GM11168 (cell line): ENCODE measurements at regions not wholly inside any gene's neighbourhood (a gene's known extent, or its start where the extent isn't known, plus 50 kb on each side); places are given as distances from the start of the nearest gene placed in this dataset.
"Not testable (repeated sequence)": the region's sequence is repeated elsewhere in the genome, so short reads cannot be mapped to it uniquely, and the experiment has no call there.

Source experiments
- in situ Hi-C: fragments of 300-500 bp; cut with MboI; formaldehyde crosslinking; loops from one replicate; pipeline ENCODE4 v1.12.0; 2022; ENCODE audit warnings: low sequenced_read_pairs; ENCODE audit not compliant: unreplicated experiment

- in situ Hi-C loops, result no loop called here
These were observed 447.0 kb upstream of the NECTIN3 start for GRCh38 chr3:110624576-110624975.

DNA sequence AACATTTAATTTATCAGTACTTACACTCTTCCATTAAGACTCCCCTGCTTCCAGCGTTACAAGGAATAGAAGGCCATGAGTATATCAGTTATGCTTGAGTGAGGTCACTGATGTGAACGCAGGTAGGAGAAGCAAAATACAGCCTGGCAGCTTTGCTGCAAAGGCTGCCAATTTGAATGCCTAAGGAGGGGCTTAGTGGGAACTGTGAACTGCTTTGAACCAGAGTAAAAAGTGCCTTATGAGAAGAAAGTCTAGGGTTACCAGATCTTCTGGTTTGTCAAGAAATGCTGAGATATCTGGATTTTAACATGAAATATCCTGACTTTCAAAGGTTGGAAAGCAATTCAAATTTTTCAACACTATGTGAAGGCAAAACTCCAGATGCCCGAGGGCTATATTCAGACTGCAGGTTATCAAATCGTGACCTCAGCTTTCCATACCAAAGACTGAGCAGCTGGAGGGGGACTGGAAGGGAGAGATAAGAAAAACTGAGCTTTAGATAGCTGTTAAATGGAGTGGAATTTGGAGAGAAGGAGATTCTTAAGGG is 446.3 kb upstream of the NECTIN3 start:
- in situ Hi-C loops, result no loop called here

DNA sequence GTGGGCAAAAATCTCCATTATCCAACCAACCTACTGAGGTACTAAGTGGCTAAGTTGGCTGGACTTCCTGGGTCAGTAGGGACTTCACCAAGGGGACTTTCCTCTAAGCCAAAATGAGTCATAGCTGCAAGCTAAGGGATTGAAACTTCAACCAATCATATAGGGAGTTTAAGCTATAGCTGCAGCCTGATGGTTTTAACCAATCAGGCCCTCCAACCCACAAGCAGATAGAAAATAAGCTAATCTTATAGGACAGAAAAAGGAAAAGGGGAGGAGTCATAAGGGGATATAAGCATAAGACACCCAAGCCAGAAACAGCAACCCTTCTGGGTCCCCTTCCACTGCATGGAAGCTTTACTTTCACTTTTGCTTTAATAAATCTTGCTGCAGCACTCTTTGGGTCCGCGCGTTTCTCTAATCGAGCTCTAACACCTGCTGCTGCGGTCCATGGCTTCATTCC is 444.9 kb upstream of the NECTIN3 start:
- in situ Hi-C loops, result not testable (repeated sequence)

DNA sequence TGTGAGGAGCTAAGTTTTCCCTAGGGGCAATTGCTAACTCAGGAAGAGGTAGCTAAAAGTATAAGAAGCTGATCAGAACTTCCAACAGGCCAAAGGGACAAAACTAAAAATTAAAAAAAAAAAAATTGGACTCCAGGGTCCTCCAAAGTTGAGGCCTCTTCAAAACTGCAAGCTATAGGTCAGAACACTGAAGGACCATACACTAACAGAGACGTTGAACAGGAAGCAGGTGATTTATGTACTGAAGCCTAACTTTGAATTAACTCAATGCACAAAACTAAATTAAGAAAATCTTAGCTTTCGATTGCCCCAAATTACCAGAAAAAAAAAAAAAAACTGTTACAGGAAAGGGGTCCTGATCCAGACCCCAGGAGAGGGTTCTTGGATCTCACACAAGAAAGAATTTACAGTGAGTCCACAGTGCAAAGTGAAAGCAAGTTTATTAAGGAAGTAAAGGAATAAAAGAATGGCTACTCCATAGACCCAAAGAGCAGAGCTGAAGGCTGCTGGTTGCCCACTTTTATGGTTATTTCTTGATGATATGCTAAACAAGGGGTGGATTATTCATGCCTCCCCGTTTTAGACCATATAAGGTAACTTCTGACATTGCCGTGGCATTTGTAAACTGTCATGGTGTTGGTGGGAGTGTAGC is 442.8 kb upstream of the NECTIN3 start:
- in situ Hi-C loops, result no loop called here

DNA sequence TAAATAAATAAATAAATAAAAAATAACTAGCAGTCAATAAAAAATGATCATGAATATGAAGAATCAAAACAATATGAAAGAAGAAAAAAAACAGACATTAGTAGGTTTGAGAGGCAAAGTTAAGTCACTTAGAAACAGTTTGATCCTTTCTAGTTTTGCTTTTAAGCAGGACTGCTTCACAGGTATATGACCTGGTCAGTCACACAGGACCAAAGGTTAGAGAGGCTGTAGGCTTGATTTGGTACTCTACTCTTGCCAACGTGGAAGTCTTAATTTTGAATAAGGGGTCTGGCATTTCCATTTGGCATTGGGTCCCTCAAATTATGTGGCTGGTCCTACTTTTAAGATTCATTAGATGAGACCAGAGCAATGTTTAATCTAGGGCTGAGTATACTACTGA is 441.7 kb upstream of the NECTIN3 start:
- in situ Hi-C loops, result no loop called here

GRCh38 chr3:110644203-110644602 is 427.4 kb upstream of the NECTIN3 start:
- in situ Hi-C loops, result no loop called here

DNA sequence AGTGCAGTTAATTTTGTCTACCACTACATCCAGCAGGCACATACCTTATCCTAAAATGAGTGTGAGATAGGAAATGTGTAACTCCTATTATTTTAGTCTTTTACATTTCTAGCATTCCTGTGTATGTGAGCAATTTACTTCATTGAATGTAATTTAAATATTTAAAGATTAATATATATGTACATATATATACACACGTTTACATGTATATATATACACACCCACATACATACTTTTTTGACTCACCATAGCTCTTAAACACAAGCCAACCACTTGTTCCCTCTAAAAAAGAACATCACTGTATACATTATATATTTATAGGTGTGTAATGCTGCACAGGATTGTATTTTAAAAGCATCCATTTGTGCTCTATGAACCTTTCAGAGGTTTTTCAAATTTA is 425.6 kb upstream of the NECTIN3 start:
- in situ Hi-C loops, result no loop called here

DNA sequence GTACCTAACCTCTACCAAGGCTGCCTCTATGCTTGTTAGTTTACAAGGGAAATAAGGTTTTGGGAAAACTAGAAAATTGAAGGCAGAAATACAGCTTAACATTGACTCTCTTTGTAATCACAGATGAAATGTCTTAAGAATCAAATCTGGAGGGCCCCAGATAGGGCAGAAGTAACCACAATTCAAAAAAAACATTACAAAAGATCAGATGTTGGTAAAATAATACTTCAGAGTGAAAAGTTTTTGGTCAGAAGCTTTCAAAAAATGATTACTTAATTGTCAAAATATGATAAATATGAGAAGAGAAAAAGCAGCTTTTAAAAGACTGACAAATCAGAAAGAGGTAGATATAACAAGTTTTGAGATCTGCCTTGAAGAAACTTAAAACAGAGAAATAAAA is 425.1 kb upstream of the NECTIN3 start:
- in situ Hi-C loops, result no loop called here

DNA sequence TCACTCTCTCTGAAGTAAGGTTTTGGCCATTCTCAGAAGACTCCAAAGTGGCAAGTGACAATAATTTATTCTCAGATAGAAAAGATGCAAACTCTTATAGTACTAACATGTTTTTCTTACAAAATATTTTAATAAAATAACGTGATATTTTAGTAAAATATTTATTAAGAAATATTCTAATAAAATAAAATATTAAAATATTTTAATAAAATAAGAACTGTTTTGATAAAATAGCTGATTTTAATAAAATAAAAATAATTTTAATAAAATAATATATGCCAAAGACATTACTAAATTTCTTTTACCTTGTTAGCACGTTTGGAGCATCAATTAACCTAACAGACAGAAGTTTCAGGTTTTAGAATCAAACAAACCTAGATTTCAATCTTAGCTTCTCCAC is 424.0 kb upstream of the NECTIN3 start:
- in situ Hi-C loops, result no loop called here

DNA sequence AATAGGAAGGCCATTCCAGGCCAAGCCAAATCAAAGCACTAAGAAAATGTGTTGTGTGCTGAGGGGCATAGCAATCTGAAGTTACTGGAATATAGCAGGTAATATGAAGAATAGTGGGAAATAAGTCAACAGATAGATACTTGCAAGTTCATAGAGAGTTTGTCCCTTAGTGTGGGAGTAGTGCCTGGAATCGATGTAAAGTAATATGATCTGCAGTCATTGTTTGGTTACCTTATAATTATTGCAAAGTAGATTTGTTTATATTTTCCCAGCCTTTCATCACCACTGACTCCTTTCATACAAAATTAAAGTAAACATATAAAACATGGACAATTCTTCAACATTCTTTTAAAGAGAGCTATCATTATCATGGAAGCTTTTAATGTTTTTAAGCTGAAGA is 420.9 kb upstream of the NECTIN3 start:
- in situ Hi-C loops, result no loop called here

GRCh38 chr3:110654843-110655502 is 416.6 kb upstream of the NECTIN3 start:
- in situ Hi-C loops, result no loop called here

- in situ Hi-C loops, result no loop called here
These were observed 415.1 kb upstream of the NECTIN3 start for GRCh38 chr3:110656394-110657025.

- in situ Hi-C loops, result no loop called here
These were observed 407.5 kb upstream of the NECTIN3 start for GRCh38 chr3:110664148-110664547.

- in situ Hi-C loops, result no loop called here
These were observed 405.1 kb upstream of the NECTIN3 start for GRCh38 chr3:110666495-110666894.

GRCh38 chr3:110667216-110667615 is 404.4 kb upstream of the NECTIN3 start:
- in situ Hi-C loops, result no loop called here

GRCh38 chr3:110670407-110670806 is 401.2 kb upstream of the NECTIN3 start:
- in situ Hi-C loops, result no loop called here

- in situ Hi-C loops, result no loop called here
These were observed 394.1 kb upstream of the NECTIN3 start for GRCh38 chr3:110677506-110677905.

- in situ Hi-C loops, result no loop called here
These were observed 392.3 kb upstream of the NECTIN3 start for GRCh38 chr3:110679285-110679684.

DNA sequence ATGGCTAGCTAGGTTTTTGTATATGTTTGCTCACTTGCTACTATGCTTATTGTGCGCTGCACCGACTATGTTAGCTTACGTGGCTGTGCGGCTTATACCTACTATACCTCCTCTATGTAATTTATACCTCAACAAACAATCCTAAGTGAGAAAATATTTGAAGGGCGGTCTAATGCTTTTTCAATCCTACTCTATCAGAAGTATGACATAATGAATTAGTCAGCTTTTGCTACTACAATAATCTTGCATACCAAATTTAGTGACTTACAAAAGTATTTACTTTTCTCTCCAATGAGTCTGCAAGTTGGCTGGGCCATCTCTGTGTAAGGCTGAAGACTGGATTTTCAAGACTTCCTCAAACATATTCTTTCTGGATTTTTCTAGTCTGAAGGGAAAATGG is 391.2 kb upstream of the NECTIN3 start:
- in situ Hi-C loops, result no loop called here

GRCh38 chr3:110684466-110684865 is 387.1 kb upstream of the NECTIN3 start:
- in situ Hi-C loops, result no loop called here

DNA sequence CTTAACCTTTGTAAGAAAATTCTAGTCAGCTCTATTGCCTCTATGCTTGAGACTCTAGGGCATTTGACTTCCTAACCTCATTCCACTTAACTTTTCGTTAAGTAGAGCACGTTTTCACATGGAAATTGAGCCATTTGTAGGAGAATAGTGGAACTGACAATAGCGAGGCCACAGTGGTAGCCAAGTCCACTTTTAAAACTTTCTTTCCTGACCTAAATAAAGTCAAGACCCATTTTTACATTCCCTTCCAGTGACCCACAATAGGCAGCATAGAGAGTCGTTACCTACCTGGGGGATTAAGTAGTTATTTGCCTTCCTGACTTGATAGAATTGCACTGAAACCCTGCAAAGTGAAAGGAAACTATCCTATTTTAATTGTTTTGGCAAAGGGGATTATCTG is 386.0 kb upstream of the NECTIN3 start:
- in situ Hi-C loops, result no loop called here
